OCI-LY3 (cell line): ENCODE measurements at regions not wholly inside any gene's neighbourhood (a gene's known extent, or its start where the extent isn't known, plus 50 kb on each side); places are given as distances from the start of the nearest gene placed in this dataset.

Experiments
- H2AFZ ChIP-seq: fragments of 200-600, 300-600 bp; shearing (Covaris generic); 2 replicates; pipeline ENCODE4 v1.6.0; 2014; ENCODE audit warnings: antibody characterized with exemption, low read depth, low read length
- H3K27ac ChIP-seq: fragments of 200-600, 300-600 bp; sonication (generic); 2 replicates; pipeline ENCODE4 v1.5.1; 2014; ENCODE audit warnings: mild to moderate bottlenecking, low read length, moderate library complexity, mixed read lengths
- H3K27me3 ChIP-seq: fragments of 200-600, 300-600 bp; sonication (generic); 2 replicates; pipeline ENCODE4 v1.6.1; 2014; ENCODE audit warnings: low read depth, low read length, mixed read lengths
- H3K36me3 ChIP-seq: fragments of 200-600, 300-600 bp; sonication (generic); replicated peaks from 2 replicates; pipeline ENCODE3; 2014; ENCODE audit warnings: low read depth, low read length, mixed read lengths
- H3K4me1 ChIP-seq: fragments of 300-600, 200-600 bp; sonication (generic); 2 replicates; pipeline ENCODE4 v1.6.1; 2014; ENCODE audit warnings: low read length, mixed read lengths
- H3K4me2 ChIP-seq: fragments of 200-600, 300-600 bp; sonication (generic); 2 replicates; pipeline ENCODE4 v1.6.1; 2014; ENCODE audit warnings: low read length, mixed read lengths
- H3K4me3 ChIP-seq: fragments of 300-600, 200-600 bp; sonication (generic); 2 replicates; pipeline ENCODE4 v1.5.1; 2014; ENCODE audit warnings: antibody characterized with exemption, mild to moderate bottlenecking, low read length, moderate library complexity
- H3K79me2 ChIP-seq: fragments of 300-600, 200-600 bp; shearing (Covaris generic); 2 replicates; pipeline ENCODE4 v1.6.1; 2014; ENCODE audit warnings: mild to moderate bottlenecking, low read length, mixed read lengths
- H3K9ac ChIP-seq: fragments of 300-600, 200-600 bp; shearing (Covaris generic); 2 replicates; pipeline ENCODE4 v1.6.0; 2014; ENCODE audit warnings: mild to moderate bottlenecking, low read length, moderate library complexity
- H3K9me3 ChIP-seq: fragments of 200-600, 300-600 bp; shearing (Covaris generic); 2 replicates; pipeline ENCODE4 v1.6.1; 2014; ENCODE audit warnings: low read length, mixed read lengths; ENCODE audit not compliant: insufficient read depth
- H4K20me1 ChIP-seq: fragments of 200-600, 300-600 bp; sonication (generic); 2 replicates; pipeline ENCODE4 v1.6.1; 2016; ENCODE audit warnings: low read length, mixed read lengths; ENCODE audit not compliant: insufficient read depth
- CTCF ChIP-seq: fragments of 200-600, 300-600 bp; sonication (generic); IDR thresholded peaks from 2 replicates; pipeline ENCODE4 v1.5.1; 2014; ENCODE audit warnings: antibody characterized with exemption, low read length, low read depth
- EZH2phosphoT487 ChIP-seq: fragments of 200-600 bp; shearing (Covaris generic); IDR thresholded peaks from 2 replicates; pipeline ENCODE4 v1.6.1; 2018; ENCODE audit warnings: antibody characterized with exemption, mixed run types, low read depth

DNA sequence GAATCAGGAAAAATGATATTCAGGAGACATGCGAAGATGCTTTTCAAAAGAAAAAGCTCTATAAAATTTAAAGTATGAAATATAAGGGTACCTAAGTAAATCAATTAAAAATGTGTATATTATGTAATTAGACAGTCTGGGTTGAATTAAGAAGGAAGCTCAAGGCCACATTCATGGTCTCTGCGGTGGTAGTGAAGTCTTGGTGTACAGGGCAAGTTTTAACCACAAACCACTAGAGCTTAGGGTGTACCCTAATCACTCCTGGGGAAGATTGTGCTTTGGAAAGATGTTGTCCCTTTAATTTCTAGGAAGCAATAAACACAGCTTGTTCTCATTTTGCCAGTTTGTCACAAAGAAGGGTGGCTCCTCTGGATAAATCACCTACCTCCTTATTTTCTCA lies 287.2 kb upstream of the ZNF608 start:
- H3K36me3 ChIP-seq, result no peaks in the 10 kb centered on the region
- H2AFZ ChIP-seq, result no peak overlapping the region
- no peak overlapping the region for H3K4me2 ChIP-seq
- no peaks in the 10 kb centered on the region for H4K20me1 ChIP-seq
- no peak overlapping the region for H3K9ac ChIP-seq
- no peaks in the 10 kb centered on the region for H3K79me2 ChIP-seq
- no peaks in the 10 kb centered on the region for H3K27me3 ChIP-seq
- H3K4me3 ChIP-seq, result no peak overlapping the region
- peaks cover 18% of the 10 kb centered on the region for H3K4me1 ChIP-seq
- H3K27ac ChIP-seq, result no peak overlapping the region
- no peak for TF ChIP-seq CTCF
- TF ChIP-seq EZH2phosphoT487, result no peak
- H3K9me3 ChIP-seq, result no peaks in the 10 kb centered on the region

- H3K27ac ChIP-seq, result no peak overlapping the region
- no peak overlapping the region for H2AFZ ChIP-seq
- TF ChIP-seq CTCF, result no peak
- no peaks in the 10 kb centered on the region for H3K79me2 ChIP-seq
- no peak overlapping the region for H3K4me2 ChIP-seq
- no peaks in the 10 kb centered on the region for H3K36me3 ChIP-seq
- H4K20me1 ChIP-seq, result no peaks in the 10 kb centered on the region
- H3K9ac ChIP-seq, result no peak overlapping the region
- H3K4me1 ChIP-seq, result peaks cover 19% of the 10 kb centered on the region
- H3K27me3 ChIP-seq, result no peaks in the 10 kb centered on the region
- H3K9me3 ChIP-seq, result no peaks in the 10 kb centered on the region
- no peak overlapping the region for H3K4me3 ChIP-seq
Observed at GRCh38 chr5:125034331-125034730, 287.9 kb upstream of the ZNF608 start.

DNA sequence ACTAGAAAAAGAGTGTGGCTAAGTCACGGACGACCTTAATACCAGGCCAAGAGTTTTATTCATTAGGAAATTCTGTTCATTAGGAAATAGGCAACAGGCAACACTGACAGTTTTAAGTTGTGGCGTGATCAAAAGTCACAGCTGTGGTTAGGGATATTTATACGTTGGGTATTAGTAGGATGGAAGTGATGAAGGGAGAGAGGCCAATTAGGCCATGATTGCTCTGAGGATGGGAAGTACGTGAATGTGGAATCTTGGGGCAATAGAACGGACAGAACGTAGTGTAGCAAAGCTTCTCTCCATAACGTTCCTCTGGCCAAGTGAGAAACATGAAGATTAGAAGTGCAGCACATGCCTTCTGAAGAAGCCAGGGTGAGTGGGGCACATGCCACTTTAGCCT lies 290.1 kb upstream of the ZNF608 start:
- peak overlapping the region; percentile 27; the same call in 1 of the 2 replicates for H3K4me2 ChIP-seq
- peaks cover 19% of the 10 kb centered on the region for H3K4me1 ChIP-seq
- H3K4me3 ChIP-seq, result no peak overlapping the region
- H4K20me1 ChIP-seq, result no peaks in the 10 kb centered on the region
- H3K9me3 ChIP-seq, result no peaks in the 10 kb centered on the region
- no peak overlapping the region for H2AFZ ChIP-seq
- H3K9ac ChIP-seq, result no peak overlapping the region
- H3K27me3 ChIP-seq, result no peaks in the 10 kb centered on the region
- H3K27ac ChIP-seq, result no peak overlapping the region
- TF ChIP-seq EZH2phosphoT487 (no peak), CTCF (no peak)
- H3K79me2 ChIP-seq, result no peaks in the 10 kb centered on the region
- H3K36me3 ChIP-seq, result no peaks in the 10 kb centered on the region

- no peak overlapping the region for H3K9ac ChIP-seq
- no peaks in the 10 kb centered on the region for H4K20me1 ChIP-seq
- no peak for TF ChIP-seq EZH2phosphoT487
- TF ChIP-seq CTCF, result no peak
- no peaks in the 10 kb centered on the region for H3K9me3 ChIP-seq
- no peaks in the 10 kb centered on the region for H3K27me3 ChIP-seq
- peaks cover 19% of the 10 kb centered on the region for H3K4me1 ChIP-seq
- no peaks in the 10 kb centered on the region for H3K79me2 ChIP-seq
- H2AFZ ChIP-seq, result no peak overlapping the region
- no peak overlapping the region for H3K4me3 ChIP-seq
- peak overlapping the region; percentile 27; the same call in 1 of the 2 replicates for H3K4me2 ChIP-seq
- no peak overlapping the region for H3K27ac ChIP-seq
- no peaks in the 10 kb centered on the region for H3K36me3 ChIP-seq
Observed at GRCh38 chr5:125037020-125037419, 290.6 kb upstream of the ZNF608 start.
